GM23248 (cell line): ENCODE measurements at regions not wholly inside any gene's neighbourhood (a gene's known extent, or its start where the extent isn't known, plus 50 kb on each side); places are given as distances from the start of the nearest gene placed in this dataset.

Experiments
- DNase-seq: peaks from one replicate; pipeline ENCODE4 v3.0.0-alpha.2; 2015
- H2AFZ ChIP-seq: fragments of 200-600 bp; sonication (generic); 2 replicates; pipeline ENCODE4 v1.6.1; 2016; ENCODE audit warnings: antibody characterized with exemption
- H3F3A ChIP-seq: fragments of 200-600 bp; sonication (generic); 2 replicates; pipeline ENCODE4 v1.6.1; 2016; ENCODE audit warnings: mild to moderate bottlenecking, antibody characterized with exemption, mixed run types; ENCODE audit not compliant: insufficient read depth
- H3K27ac ChIP-seq: fragments of 200-600 bp; sonication (generic); 2 replicates; pipeline ENCODE4 v1.5.1; 2016; ENCODE audit warnings: mild to moderate bottlenecking
- H3K27me3 ChIP-seq: fragments of 200-600 bp; sonication (generic); replicated peaks from 2 replicates; pipeline ENCODE4 v1.6.1; 2016; ENCODE audit warnings: mild to moderate bottlenecking; ENCODE audit not compliant: insufficient read depth
- H3K36me3 ChIP-seq: fragments of 200-600 bp; sonication (generic); 2 replicates; pipeline ENCODE4 v1.6.1; 2016; ENCODE audit warnings: low read depth, mild to moderate bottlenecking
- H3K4me1 ChIP-seq: fragments of 200-600 bp; sonication (generic); 2 replicates; pipeline ENCODE4 v1.6.1; 2016; ENCODE audit warnings: mild to moderate bottlenecking; ENCODE audit not compliant: insufficient read depth
- H3K4me2 ChIP-seq: fragments of 200-600 bp; sonication (generic); one replicate; pipeline ENCODE4 v1.6.1; 2016; ENCODE audit warnings: mild to moderate bottlenecking; ENCODE audit not compliant: unreplicated experiment
- H3K4me3 ChIP-seq: fragments of 200-600 bp; sonication (generic); 2 replicates; pipeline ENCODE4 v1.5.1; 2016; ENCODE audit warnings: mild to moderate bottlenecking
- H3K79me2 ChIP-seq: fragments of 200-600 bp; sonication (generic); 2 replicates; pipeline ENCODE4 v1.6.1; 2016; ENCODE audit warnings: mild to moderate bottlenecking; ENCODE audit not compliant: insufficient read depth
- H3K9ac ChIP-seq: fragments of 200-600 bp; sonication (generic); 2 replicates; pipeline ENCODE4 v1.6.1; 2016; ENCODE audit warnings: mild to moderate bottlenecking
- H3K9me2 ChIP-seq: fragments of 200-600 bp; sonication (generic); 2 replicates; pipeline ENCODE4 v1.6.1; 2016; ENCODE audit warnings: mixed run types, mild to moderate bottlenecking, moderate library complexity; ENCODE audit not compliant: insufficient read depth
- H3K9me3 ChIP-seq: fragments of 200-600 bp; sonication (generic); one replicate; pipeline ENCODE4 v1.6.1; 2017; ENCODE audit warnings: low read depth
- H4K20me1 ChIP-seq: fragments of 200-600 bp; sonication (generic); 2 replicates; pipeline ENCODE4 v1.6.0; 2016; ENCODE audit not compliant: insufficient read depth
- EZH2 ChIP-seq: fragments of 200-600 bp; sonication (generic); IDR thresholded peaks from 2 replicates; pipeline ENCODE4 v1.6.1; 2018; ENCODE audit warnings: antibody characterized with exemption, mild to moderate bottlenecking; ENCODE audit not compliant: insufficient read depth, poor library complexity, severe bottlenecking
- EZH2phosphoT487 ChIP-seq: fragments of 200-600 bp; sonication (generic); IDR thresholded peaks from 2 replicates; pipeline ENCODE4 v1.6.1; 2018; ENCODE audit warnings: antibody characterized with exemption, moderate library complexity, mild to moderate bottlenecking, low read depth; ENCODE audit not compliant: insufficient read depth
- WGBS, 2 experiments: methylation state at CpG; one replicate each; pipeline ENCODE4 v1.1.6; 2015 to 2017; ENCODE audit warnings: low lambda C conversion rate in 2 of 2, low coverage in 1 of 2; ENCODE audit errors: missing lambda C conversion rate in 2 of 2; 5-methylcytosine and 5-hydroxymethylcytosine counted together
- in situ Hi-C: fragments of 300-500 bp; cut with MboI; formaldehyde crosslinking; loops from 2 replicates; pipeline ENCODE4 v1.15.0; 2020

DNA sequence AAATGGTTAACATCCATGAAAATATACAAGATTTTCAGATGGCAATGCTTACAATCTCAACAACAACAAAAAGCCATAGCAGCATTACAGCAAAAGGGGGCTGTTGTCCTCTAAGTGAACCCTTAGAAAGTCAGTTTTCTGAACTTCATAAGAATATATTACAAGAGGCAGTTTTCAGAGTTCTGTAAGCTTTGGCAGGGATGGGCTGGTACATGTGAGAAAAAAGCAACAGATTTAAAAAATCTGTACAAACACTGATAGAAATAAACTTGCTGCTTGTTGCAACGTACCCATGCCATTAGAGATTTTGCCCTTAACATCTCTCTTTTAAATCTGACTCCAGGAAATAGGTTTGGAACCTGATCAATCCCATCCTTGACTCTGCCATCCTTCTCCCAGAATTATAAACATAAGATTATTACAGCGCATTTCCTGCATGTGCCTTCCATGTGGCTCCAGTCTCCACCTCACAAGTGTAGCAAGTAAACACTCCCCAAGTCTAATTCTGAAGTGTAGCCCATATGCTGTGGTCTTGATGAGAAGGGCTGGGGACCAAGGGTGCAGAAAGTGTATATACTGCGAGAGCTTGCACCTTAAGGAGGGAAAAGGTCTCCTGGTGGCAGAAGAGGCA is 101.4 kb upstream of the TSPAN2 start:
- peak; percentile 36 for DNase-seq
- H3K36me3 ChIP-seq, result no peaks in the 10 kb centered on the region
- 59 to 62% methylated on average over 3 of the region's 3 CpGs for WGBS, 2 experiments
- H3K9ac ChIP-seq, result peak overlapping the region; percentile 65
- H2AFZ ChIP-seq, result 0 out of 2 replicates have a peak overlapping the region, but pooled peaks have one; percentile 9
- H3F3A ChIP-seq, result peaks cover 33% of the 10 kb centered on the region
- no peaks in the 10 kb centered on the region for H3K79me2 ChIP-seq
- H4K20me1 ChIP-seq, result no peaks in the 10 kb centered on the region
- peak overlapping the region; percentile 92 for H3K27ac ChIP-seq
- H3K9me3 ChIP-seq, result no peaks in the 10 kb centered on the region
- peaks cover 42% of the 10 kb centered on the region for H3K4me1 ChIP-seq
- H3K27me3 ChIP-seq, result no peaks in the 10 kb centered on the region
- in situ Hi-C loops, result no loop called here
- H3K9me2 ChIP-seq, result no peaks in the 10 kb centered on the region
- peak overlapping the region; percentile 56 for H3K4me2 ChIP-seq
- TF ChIP-seq EZH2, result no peak
- no peak for TF ChIP-seq EZH2phosphoT487
- no peak overlapping the region for H3K4me3 ChIP-seq

GRCh38 chr1:115189814-115190539 is 100.7 kb upstream of the TSPAN2 start:
- Histone ChIP-seq H3K9me2 (no peaks in the 10 kb centered on the region), H3K27ac (peak overlapping the region; percentile 92), H3K36me3 (no peaks in the 10 kb centered on the region), H3K9ac (peak overlapping the region; percentile 65), H3K4me2 (peak overlapping the region; percentile 56), H3F3A (peaks cover 33% of the 10 kb centered on the region), H3K4me1 (peaks cover 47% of the 10 kb centered on the region), H3K27me3 (no peaks in the 10 kb centered on the region), H4K20me1 (no peaks in the 10 kb centered on the region), H3K4me3 (no peak overlapping the region), H3K9me3 (no peaks in the 10 kb centered on the region), H2AFZ (0 out of 2 replicates have a peak overlapping the region, but pooled peaks have one; percentile 9), H3K79me2 (no peaks in the 10 kb centered on the region)
- DNase-seq, result peak; percentile 91
- WGBS, 2 experiments, result 1% methylated on average over 5 of the region's 5 CpGs
- in situ Hi-C loops, result no loop called here
- TF ChIP-seq EZH2 (no peak), EZH2phosphoT487 (no peak)

GRCh38 chr1:115188680-115189395 is 99.5 kb upstream of the TSPAN2 start:
- no peaks in the 10 kb centered on the region for H3K36me3 ChIP-seq
- peak overlapping the region; percentile 92 for H3K27ac ChIP-seq
- no peaks in the 10 kb centered on the region for H3K9me3 ChIP-seq
- WGBS, 2 experiments, result 95% methylated on average over 4 of the region's 4 CpGs
- in situ Hi-C loops, result no loop called here
- H3K4me2 ChIP-seq, result peak overlapping the region; percentile 56
- H3K79me2 ChIP-seq, result no peaks in the 10 kb centered on the region
- H3K9me2 ChIP-seq, result no peaks in the 10 kb centered on the region
- TF ChIP-seq EZH2phosphoT487 (no peak), EZH2 (no peak)
- peak overlapping the region; percentile 52; the same call in 1 of the 2 replicates for H3K9ac ChIP-seq
- H3K4me1 ChIP-seq, result peaks cover 57% of the 10 kb centered on the region
- H2AFZ ChIP-seq, result no peak overlapping the region
- no peaks in the 10 kb centered on the region for H3K27me3 ChIP-seq
- H3F3A ChIP-seq, result peaks cover 41% of the 10 kb centered on the region
- H3K4me3 ChIP-seq, result no peak overlapping the region
- H4K20me1 ChIP-seq, result no peaks in the 10 kb centered on the region
- no peak for DNase-seq

GRCh38 chr1:115186711-115187265 is 97.5 kb upstream of the TSPAN2 start:
- no peak overlapping the region for H2AFZ ChIP-seq
- H3K9me3 ChIP-seq, result no peaks in the 10 kb centered on the region
- no peaks in the 10 kb centered on the region for H3K79me2 ChIP-seq
- DNase-seq, result no peak
- H3K27ac ChIP-seq, result no peak overlapping the region
- H3K27me3 ChIP-seq, result no peaks in the 10 kb centered on the region
- H3K36me3 ChIP-seq, result no peaks in the 10 kb centered on the region
- no peaks in the 10 kb centered on the region for H3K9me2 ChIP-seq
- peaks cover 58% of the 10 kb centered on the region for H3F3A ChIP-seq
- in situ Hi-C loops, result no loop called here
- no peak overlapping the region for H3K4me2 ChIP-seq
- TF ChIP-seq EZH2 (no peak), EZH2phosphoT487 (no peak)
- H4K20me1 ChIP-seq, result no peaks in the 10 kb centered on the region
- WGBS, 2 experiments, result 84 to 89% methylated on average over 8 of the region's 8 CpGs
- H3K4me3 ChIP-seq, result no peak overlapping the region
- H3K4me1 ChIP-seq, result peaks cover 67% of the 10 kb centered on the region
- H3K9ac ChIP-seq, result no peak overlapping the region
